Activated CD4-positive, alpha-beta T cell treated with anti-CD3 and anti-CD28 coated beads, Interleukin-10, Interleukin-2, amounts not matched to agents 100 ng/mL and 50 ng/mL, durations not matched to agents 16 hours and 8 hours (primary cell): ENCODE measurements at regions not wholly inside any gene's neighbourhood (a gene's known extent, or its start where the extent isn't known, plus 50 kb on each side); places are given as distances from the start of the nearest gene placed in this dataset.
"Not testable (repeated sequence)": the region's sequence is repeated elsewhere in the genome, so short reads cannot be mapped to it uniquely, and the experiment has no call there.

ENCODE experiments used
- DNase-seq: peaks from one replicate; pipeline ENCODE4 v3.0.0-alpha.2; 2020

- DNase-seq = no peak
Observed at GRCh38 chr5:53160895-53161294, 51.3 kb upstream of the MOCS2 start.

GRCh38 chr5:53161876-53162275, 52.3 kb upstream of the MOCS2 start:
- DNase-seq = no peak

- no peak for DNase-seq
Observed at GRCh38 chr5:53164478-53165165, 55.1 kb upstream of the MOCS2 start.

- DNase-seq = no peak
Observed at GRCh38 chr5:53165431-53166182, 56.0 kb upstream of the MOCS2 start.

- no peak for DNase-seq
Observed at GRCh38 chr5:53166183-53166495, 56.6 kb upstream of the MOCS2 start.

- DNase-seq = no peak
Observed at GRCh38 chr5:53167836-53168235, 58.3 kb upstream of the MOCS2 start.

- no peak for DNase-seq
Observed at GRCh38 chr5:53169933-53170332, 60.4 kb upstream of the MOCS2 start.

GRCh38 chr5:53170746-53171349, 61.3 kb upstream of the MOCS2 start:
- DNase-seq = peak; percentile 36

GRCh38 chr5:53172073-53172472, 62.5 kb upstream of the MOCS2 start:
- DNase-seq = not testable (repeated sequence)

- DNase-seq = no peak
Observed at GRCh38 chr5:53172630-53173029, 63.1 kb upstream of the MOCS2 start.

GRCh38 chr5:53173083-53173482, 63.5 kb upstream of the MOCS2 start:
- DNase-seq = no peak

GRCh38 chr5:53178830-53179229, 69.3 kb upstream of the MOCS2 start:
- DNase-seq = no peak

- DNase-seq = no peak
Observed at GRCh38 chr5:53179691-53180090, 70.1 kb upstream of the MOCS2 start.

- DNase-seq = no peak
Observed at GRCh38 chr5:53180538-53180937, 71.0 kb upstream of the MOCS2 start.

GRCh38 chr5:53180991-53181390, 71.4 kb upstream of the MOCS2 start:
- no peak for DNase-seq

GRCh38 chr5:53183880-53184279, 74.3 kb upstream of the MOCS2 start:
- DNase-seq = no peak

- no peak for DNase-seq
Observed at GRCh38 chr5:53191548-53192165, 82.1 kb upstream of the MOCS2 start.

GRCh38 chr5:53194086-53194485, 84.5 kb upstream of the MOCS2 start:
- no peak for DNase-seq

GRCh38 chr5:53199882-53200281, 90.3 kb upstream of the MOCS2 start:
- DNase-seq = no peak

GRCh38 chr5:53200306-53200705, 90.7 kb upstream of the MOCS2 start:
- DNase-seq = no peak

- peak; percentile 14 for DNase-seq
Observed at GRCh38 chr5:53201746-53202145, 92.2 kb upstream of the MOCS2 start.

GRCh38 chr5:53206562-53206961, 97.0 kb upstream of the MOCS2 start:
- no peak for DNase-seq

- peak; percentile 43 for DNase-seq
Observed at GRCh38 chr5:53211799-53212198, 102.2 kb upstream of the MOCS2 start.

- DNase-seq = no peak
Observed at GRCh38 chr5:53219174-53219573, 109.6 kb upstream of the MOCS2 start.
